MM.1S (cell line): ENCODE measurements at regions not wholly inside any gene's neighbourhood (a gene's known extent, or its start where the extent isn't known, plus 50 kb on each side); places are given as distances from the start of the nearest gene placed in this dataset.

Experiments used
- DNase-seq: peaks from one replicate; pipeline ENCODE4 v3.0.0-alpha.2; 2015
- H2AFZ ChIP-seq: fragments of 300-600 bp; sonication (generic); 2 replicates; pipeline ENCODE4 v1.6.0; 2016; ENCODE audit warnings: antibody characterized with exemption, low read length
- H3F3A ChIP-seq: fragments of 300-600 bp; sonication (generic); 2 replicates; pipeline ENCODE4 v1.6.1; 2016; ENCODE audit warnings: mild to moderate bottlenecking, antibody characterized with exemption, low read length, moderate library complexity, mixed read lengths; ENCODE audit not compliant: insufficient read depth
- H3K27ac ChIP-seq: fragments of 300-600 bp; sonication (generic); 2 replicates; pipeline ENCODE4 v1.5.1; 2016; ENCODE audit warnings: mild to moderate bottlenecking, low read length
- H3K27me3 ChIP-seq: fragments of 300-600 bp; sonication (generic); replicated peaks from 2 replicates; pipeline ENCODE4 v1.6.0; 2016; ENCODE audit warnings: low read length; ENCODE audit not compliant: insufficient read depth
- H3K36me3 ChIP-seq: fragments of 300-600 bp; sonication (generic); replicated peaks from 2 replicates; pipeline ENCODE4 v1.6.1; 2016; ENCODE audit warnings: mild to moderate bottlenecking, low read length, mixed read lengths; ENCODE audit not compliant: insufficient read depth
- H3K4me1 ChIP-seq: fragments of 300-600 bp; sonication (generic); 2 replicates; pipeline ENCODE4 v1.6.1; 2016; ENCODE audit warnings: low read length, mixed read lengths
- H3K4me2 ChIP-seq: fragments of 300-600 bp; sonication (generic); 2 replicates; pipeline ENCODE4 v1.6.0; 2016; ENCODE audit warnings: low read depth, low read length
- H3K4me3 ChIP-seq: fragments of 300-600 bp; sonication (generic); 2 replicates; pipeline ENCODE4 v1.5.1; 2016; ENCODE audit warnings: low read length, mixed read lengths
- H3K79me2 ChIP-seq: fragments of 300-600 bp; sonication (generic); 2 replicates; pipeline ENCODE4 v1.6.1; 2016; ENCODE audit warnings: mixed run types, low read length, mixed read lengths
- H3K9ac ChIP-seq: fragments of 300-600 bp; sonication (generic); 2 replicates; pipeline ENCODE4 v1.6.1; 2016; ENCODE audit warnings: low read length, mixed read lengths
- H3K9me2 ChIP-seq: fragments of 300-600 bp; sonication (generic); replicated peaks from 2 replicates; pipeline ENCODE4 v1.6.1; 2016; ENCODE audit warnings: mild to moderate bottlenecking, low read length, mixed read lengths; ENCODE audit not compliant: insufficient read depth
- H3K9me3 ChIP-seq: fragments of 300-600 bp; sonication (generic); replicated peaks from 2 replicates; pipeline ENCODE4 v1.6.1; 2016; ENCODE audit warnings: mild to moderate bottlenecking, low read length, mixed read lengths; ENCODE audit not compliant: insufficient read depth
- H4K20me1 ChIP-seq: fragments of 300-600 bp; sonication (generic); 2 replicates; pipeline ENCODE4 v1.6.1; 2016; ENCODE audit warnings: mild to moderate bottlenecking, low read length, moderate library complexity, mixed read lengths; ENCODE audit not compliant: insufficient read depth
- CTCF ChIP-seq: fragments of 300-600 bp; sonication (generic); IDR thresholded peaks from 2 replicates; pipeline ENCODE4 v1.5.1; 2016; ENCODE audit warnings: antibody characterized with exemption, low read length, mixed read lengths
- EZH2 ChIP-seq: fragments of 300-600 bp; sonication (generic); optimal IDR thresholded peaks from 2 replicates; pipeline ENCODE3; 2017; ENCODE audit warnings: low read depth, mild to moderate bottlenecking, antibody characterized with exemption, low read length, mixed read lengths
- EZH2phosphoT487 ChIP-seq: fragments of 300-600 bp; sonication (generic); IDR thresholded peaks from 2 replicates; pipeline ENCODE4 v1.6.1; 2018; ENCODE audit warnings: antibody characterized with exemption, low read length

GRCh38 chr15:92705764-92706163, 50.2 kb upstream of the FAM174B start:
- H3K79me2 ChIP-seq, result no peaks in the 10 kb centered on the region
- H3K9me2 ChIP-seq, result no peaks in the 10 kb centered on the region
- TF ChIP-seq EZH2phosphoT487, result no peak
- no peak for TF ChIP-seq CTCF
- no peak for TF ChIP-seq EZH2
- H3K4me1 ChIP-seq, result no peaks in the 10 kb centered on the region
- no peaks in the 10 kb centered on the region for H4K20me1 ChIP-seq
- H3K27ac ChIP-seq, result no peak overlapping the region
- H3K36me3 ChIP-seq, result no peaks in the 10 kb centered on the region
- no peak overlapping the region for H3K4me2 ChIP-seq
- no peak overlapping the region for H3K4me3 ChIP-seq
- H3K9me3 ChIP-seq, result no peaks in the 10 kb centered on the region
- H3K27me3 ChIP-seq, result no peaks in the 10 kb centered on the region
- no peaks in the 10 kb centered on the region for H3F3A ChIP-seq
- DNase-seq, result no peak
- no peak overlapping the region for H2AFZ ChIP-seq
- no peak overlapping the region for H3K9ac ChIP-seq

GRCh38 chr15:92706201-92706600, 50.6 kb upstream of the FAM174B start:
- Histone ChIP-seq H3K79me2 (no peaks in the 10 kb centered on the region), H3K4me3 (no peak overlapping the region), H3K9ac (no peak overlapping the region), H3K27me3 (no peaks in the 10 kb centered on the region), H3F3A (no peaks in the 10 kb centered on the region), H3K4me2 (no peak overlapping the region), H3K9me3 (no peaks in the 10 kb centered on the region), H2AFZ (no peak overlapping the region), H3K27ac (no peak overlapping the region), H3K4me1 (no peaks in the 10 kb centered on the region), H4K20me1 (no peaks in the 10 kb centered on the region), H3K9me2 (no peaks in the 10 kb centered on the region), H3K36me3 (no peaks in the 10 kb centered on the region)
- DNase-seq, result no peak
- no peak for TF ChIP-seq EZH2
- no peak for TF ChIP-seq EZH2phosphoT487
- TF ChIP-seq CTCF, result no peak

GRCh38 chr15:92707880-92708551, 52.4 kb upstream of the FAM174B start:
- H3K9me2 ChIP-seq, result no peaks in the 10 kb centered on the region

More at GRCh38 chr15:92707880-92708551, 52.4 kb upstream of the FAM174B start:
- Histone ChIP-seq H3K27me3 (no peaks in the 10 kb centered on the region), H4K20me1 (no peaks in the 10 kb centered on the region), H3K27ac (no peak overlapping the region), H3K9me3 (no peaks in the 10 kb centered on the region), H3K4me1 (no peaks in the 10 kb centered on the region), H3F3A (no peaks in the 10 kb centered on the region), H3K36me3 (no peaks in the 10 kb centered on the region), H3K4me2 (no peak overlapping the region), H3K79me2 (no peaks in the 10 kb centered on the region), H2AFZ (no peak overlapping the region), H3K9ac (no peak overlapping the region), H3K4me3 (no peak overlapping the region)
- DNase-seq, result no peak
- TF ChIP-seq EZH2, result no peak
- TF ChIP-seq CTCF, result no peak
- no peak for TF ChIP-seq EZH2phosphoT487
